HUES6 (cell line): ENCODE measurements at regions not wholly inside any gene's neighbourhood (a gene's known extent, or its start where the extent isn't known, plus 50 kb on each side); places are given as distances from the start of the nearest gene placed in this dataset.

Source experiments
- H3K27ac ChIP-seq: 2 replicates; pipeline ENCODE4 v1.7.0; 2013; ENCODE audit warnings: low read depth, mild to moderate bottlenecking, low read length, inconsistent platforms
- H3K27me3 ChIP-seq: 2 replicates; pipeline ENCODE4 v1.6.1; 2013; ENCODE audit warnings: low read length; ENCODE audit not compliant: control insufficient read depth, insufficient read depth
- H3K36me3 ChIP-seq: 2 replicates; pipeline ENCODE4 v1.6.1; 2013; ENCODE audit warnings: low read length; ENCODE audit not compliant: control insufficient read depth, insufficient read depth
- H3K4me1 ChIP-seq: 2 replicates; pipeline ENCODE4 v1.6.1; 2013; ENCODE audit warnings: low read length; ENCODE audit not compliant: control insufficient read depth, insufficient read depth
- H3K4me3 ChIP-seq: 2 replicates; pipeline ENCODE4 v1.5.1; 2013; ENCODE audit warnings: low read depth, low read length
- H3K9ac ChIP-seq: one replicate; pipeline ENCODE4 v1.6.1; 2013; ENCODE audit warnings: mild to moderate bottlenecking, low read length
- H3K9me3 ChIP-seq: 2 replicates; pipeline ENCODE4 v1.6.1; 2013; ENCODE audit warnings: low read depth, low read length; ENCODE audit not compliant: control insufficient read depth, insufficient read depth

DNA sequence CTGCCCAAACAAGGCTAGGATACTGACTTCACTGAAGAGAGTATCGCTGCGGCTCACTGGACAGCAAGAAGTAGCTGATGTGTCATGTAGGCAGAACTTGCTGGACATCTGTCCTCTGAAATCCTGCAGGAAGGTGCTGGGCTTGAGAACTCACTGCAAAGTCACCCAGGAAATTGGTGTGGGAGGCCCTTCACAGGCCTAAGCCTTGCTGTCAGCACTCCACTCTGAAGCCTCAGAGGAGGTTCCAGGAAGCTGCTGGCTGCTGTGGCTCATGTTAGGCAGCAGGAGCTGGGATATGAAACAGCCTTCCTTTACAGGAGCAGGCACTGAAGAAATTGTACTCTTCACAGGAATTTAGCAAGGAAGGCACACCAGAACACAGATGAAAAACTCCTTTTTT lies 88.3 kb upstream of the CCDC68 start:
- Histone ChIP-seq H3K4me3 (no peak overlapping the region), H3K9ac (no peak overlapping the region), H3K27ac (no peak overlapping the region), H3K9me3 (no peaks in the 10 kb centered on the region), H3K36me3 (no peaks in the 10 kb centered on the region), H3K27me3 (no peaks in the 10 kb centered on the region), H3K4me1 (no peaks in the 10 kb centered on the region)

DNA sequence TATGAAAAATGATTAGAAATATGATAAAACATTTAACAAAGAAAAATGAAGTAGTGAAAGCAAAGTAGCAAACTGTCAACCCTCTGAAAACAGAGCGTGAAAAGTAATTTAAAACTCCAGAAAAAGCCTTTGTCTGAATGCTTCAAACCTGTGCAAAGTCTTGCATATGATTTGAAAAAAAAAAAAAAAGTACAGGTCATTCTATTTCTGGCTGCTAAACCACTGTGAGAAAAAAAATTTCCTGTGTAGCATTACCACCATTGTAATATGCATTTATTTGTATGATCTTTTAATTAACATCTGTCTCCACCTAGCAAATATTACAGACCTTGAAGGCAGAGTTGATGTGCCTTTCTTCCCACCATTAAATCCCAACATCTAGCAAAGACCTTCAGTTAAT lies 82.1 kb upstream of the CCDC68 start:
- Histone ChIP-seq H3K9ac (no peak overlapping the region), H3K27me3 (no peaks in the 10 kb centered on the region)

DNA sequence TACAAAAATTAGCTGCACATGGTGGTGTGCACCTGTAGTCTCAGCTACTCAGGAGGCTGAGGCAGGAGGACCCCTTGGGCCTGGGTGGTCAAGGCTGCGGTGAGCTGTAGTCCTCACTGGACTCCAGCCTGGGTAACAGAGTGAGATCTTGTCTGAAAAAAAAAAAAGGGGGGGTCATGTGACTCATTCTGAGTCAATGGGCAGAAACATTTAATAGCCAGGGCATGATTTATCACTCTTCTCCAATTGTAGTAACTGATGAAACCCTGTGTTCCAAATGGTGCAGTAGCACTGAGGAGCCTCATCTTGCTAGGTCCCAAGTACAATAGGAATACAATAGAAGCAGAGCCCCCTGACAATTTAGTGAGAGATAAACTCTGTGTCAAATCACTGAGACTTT lies 78.9 kb upstream of the CCDC68 start:
- Histone ChIP-seq H3K27ac (no peak overlapping the region), H3K9me3 (no peaks in the 10 kb centered on the region), H3K27me3 (no peaks in the 10 kb centered on the region), H3K4me1 (peaks cover 9% of the 10 kb centered on the region), H3K4me3 (no peak overlapping the region), H3K36me3 (no peaks in the 10 kb centered on the region), H3K9ac (no peak overlapping the region)

More for the DNA sequence above, 82.1 kb upstream of the CCDC68 start:
- Histone ChIP-seq H3K9me3 (no peaks in the 10 kb centered on the region), H3K27ac (no peak overlapping the region), H3K4me3 (no peak overlapping the region), H3K4me1 (peaks cover 9% of the 10 kb centered on the region), H3K36me3 (no peaks in the 10 kb centered on the region)

DNA sequence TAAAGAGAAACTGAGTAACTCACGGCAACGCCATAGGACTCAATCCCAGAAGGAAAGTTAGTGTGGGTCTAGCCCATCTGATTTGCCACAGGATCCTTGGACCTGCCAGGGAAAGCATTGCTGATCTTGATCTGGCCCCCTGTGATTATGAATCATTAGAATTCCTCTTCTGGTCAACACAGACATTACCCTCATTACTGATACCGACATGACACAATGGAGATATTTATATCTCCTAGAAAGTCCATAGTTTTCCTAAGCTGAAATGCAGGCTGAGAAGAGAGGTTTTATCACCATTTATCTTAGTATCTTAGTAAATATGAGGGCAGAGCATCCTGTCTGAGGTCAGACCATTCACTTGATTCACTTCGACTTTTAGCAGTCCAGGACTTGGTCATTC lies 75.5 kb upstream of the CCDC68 start:
- H3K4me3 ChIP-seq = no peak overlapping the region
- H3K9me3 ChIP-seq = no peaks in the 10 kb centered on the region
- no peak overlapping the region for H3K27ac ChIP-seq
- H3K27me3 ChIP-seq = no peaks in the 10 kb centered on the region
- no peak overlapping the region for H3K9ac ChIP-seq
- peaks cover 10% of the 10 kb centered on the region for H3K4me1 ChIP-seq
- no peaks in the 10 kb centered on the region for H3K36me3 ChIP-seq

DNA sequence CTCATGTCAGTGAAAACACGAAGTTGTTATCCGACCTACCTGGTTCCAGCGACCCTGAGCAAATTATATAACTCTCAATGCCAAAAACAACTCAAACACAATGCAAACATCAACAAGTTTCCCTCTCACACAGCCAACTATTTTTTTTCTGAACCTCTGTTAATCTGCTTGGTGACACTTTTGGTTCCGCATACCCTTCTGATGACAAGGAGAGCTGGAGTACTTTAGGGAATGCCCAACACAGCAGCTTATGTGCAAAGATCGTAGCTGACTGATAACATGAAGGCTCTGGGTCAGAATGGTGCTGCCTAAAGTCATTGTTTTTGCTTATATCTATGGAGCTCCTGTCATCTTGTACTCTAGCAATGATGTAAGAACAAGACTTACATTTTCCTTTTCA lies 72.7 kb upstream of the CCDC68 start:
- no peak overlapping the region for H3K4me3 ChIP-seq
- no peak overlapping the region for H3K9ac ChIP-seq
- H3K27ac ChIP-seq = no peak overlapping the region
- H3K4me1 ChIP-seq = peaks cover 10% of the 10 kb centered on the region
- H3K27me3 ChIP-seq = no peaks in the 10 kb centered on the region
- no peaks in the 10 kb centered on the region for H3K9me3 ChIP-seq
- H3K36me3 ChIP-seq = no peaks in the 10 kb centered on the region

DNA sequence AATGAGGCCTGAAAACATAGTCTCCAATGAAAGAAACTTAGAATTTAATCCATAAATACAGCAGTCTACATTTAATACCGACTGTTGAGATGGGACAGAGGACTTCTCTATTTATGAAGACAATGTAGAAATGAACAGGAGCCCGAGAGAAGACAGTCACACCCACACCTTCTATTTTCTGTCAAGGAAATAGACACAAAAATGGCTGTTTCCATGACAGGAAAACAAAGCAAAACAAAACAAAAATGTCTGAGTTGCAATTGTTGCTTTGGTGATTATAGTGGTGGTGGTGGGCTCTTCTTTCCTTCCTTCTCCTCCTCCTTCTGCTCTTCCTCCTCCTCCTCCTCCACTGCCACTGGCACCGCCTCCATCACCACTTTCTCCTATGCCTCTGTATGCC lies 72.3 kb upstream of the CCDC68 start:
- no peaks in the 10 kb centered on the region for H3K9me3 ChIP-seq
- no peak overlapping the region for H3K4me3 ChIP-seq
- H3K27ac ChIP-seq = no peak overlapping the region
- H3K36me3 ChIP-seq = no peaks in the 10 kb centered on the region
- no peak overlapping the region for H3K9ac ChIP-seq
- peaks cover 10% of the 10 kb centered on the region for H3K4me1 ChIP-seq
- H3K27me3 ChIP-seq = no peaks in the 10 kb centered on the region

DNA sequence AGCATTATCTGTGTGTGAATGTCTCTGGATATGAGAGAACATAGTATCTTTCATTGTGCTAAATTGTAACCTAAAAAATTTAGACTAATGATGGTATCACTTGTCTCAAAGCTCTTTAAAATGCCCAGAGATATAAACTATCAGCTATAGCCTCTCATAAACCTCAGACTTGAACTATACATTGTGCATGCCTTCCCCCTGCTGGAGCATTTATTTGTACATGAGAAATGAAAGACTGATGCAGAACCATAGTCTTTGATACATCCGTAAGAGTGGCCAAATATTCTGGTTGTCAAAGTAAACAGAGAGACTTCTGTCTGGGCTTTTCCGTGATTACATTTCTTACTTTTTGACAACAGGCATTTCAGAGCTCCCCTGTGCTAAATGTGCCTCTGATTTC lies 71.9 kb upstream of the CCDC68 start:
- Histone ChIP-seq H3K27ac (no peak overlapping the region), H3K9ac (no peak overlapping the region), H3K4me1 (peaks cover 10% of the 10 kb centered on the region), H3K4me3 (no peak overlapping the region), H3K9me3 (no peaks in the 10 kb centered on the region), H3K27me3 (no peaks in the 10 kb centered on the region), H3K36me3 (no peaks in the 10 kb centered on the region)

DNA sequence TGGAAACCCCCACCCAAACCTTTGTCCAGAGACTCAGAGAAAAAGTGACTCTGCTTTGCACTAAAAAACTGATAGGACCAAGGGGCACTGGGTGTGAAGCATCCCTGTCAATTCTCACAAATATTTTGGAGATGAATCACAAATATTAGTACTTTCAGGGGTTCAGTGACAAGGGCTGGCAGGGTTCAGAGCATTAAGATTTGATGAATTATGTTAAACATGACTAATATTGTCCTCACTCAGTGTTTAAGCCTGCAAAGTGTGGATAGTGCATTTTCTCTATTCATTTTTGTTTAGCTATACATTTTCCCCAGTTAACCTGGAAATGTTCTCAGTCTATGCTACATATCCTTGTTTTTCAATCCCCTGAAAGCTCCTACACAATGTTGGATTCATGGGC lies 65.3 kb upstream of the CCDC68 start:
- Histone ChIP-seq H3K9ac (no peak overlapping the region), H3K4me3 (no peak overlapping the region), H3K27me3 (no peaks in the 10 kb centered on the region), H3K27ac (no peak overlapping the region), H3K4me1 (no peaks in the 10 kb centered on the region), H3K9me3 (no peaks in the 10 kb centered on the region), H3K36me3 (no peaks in the 10 kb centered on the region)

DNA sequence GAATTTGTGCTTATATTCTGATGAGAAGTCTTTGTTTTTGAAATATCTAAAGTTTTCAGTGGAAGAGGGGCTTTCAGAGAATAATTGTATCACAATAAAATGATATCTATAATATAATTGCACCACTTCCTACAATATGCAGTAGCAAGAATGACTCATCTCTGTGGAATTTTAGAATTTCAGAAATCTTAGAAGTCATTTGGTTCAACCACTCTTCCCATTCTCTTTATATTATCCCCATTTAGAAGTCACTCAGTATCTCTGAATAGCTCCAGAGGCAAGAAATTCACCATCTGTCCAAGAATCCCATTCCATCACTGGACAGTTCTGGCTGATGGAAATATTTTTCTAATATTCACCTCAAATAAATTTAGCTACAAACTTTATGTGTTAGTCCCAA lies 59.3 kb upstream of the CCDC68 start:
- Histone ChIP-seq H3K27me3 (no peaks in the 10 kb centered on the region), H3K36me3 (no peaks in the 10 kb centered on the region), H3K9me3 (no peaks in the 10 kb centered on the region), H3K27ac (no peak overlapping the region), H3K9ac (no peak overlapping the region), H3K4me1 (peaks cover 7% of the 10 kb centered on the region; the same call in 1 of the 2 replicates), H3K4me3 (no peak overlapping the region)

DNA sequence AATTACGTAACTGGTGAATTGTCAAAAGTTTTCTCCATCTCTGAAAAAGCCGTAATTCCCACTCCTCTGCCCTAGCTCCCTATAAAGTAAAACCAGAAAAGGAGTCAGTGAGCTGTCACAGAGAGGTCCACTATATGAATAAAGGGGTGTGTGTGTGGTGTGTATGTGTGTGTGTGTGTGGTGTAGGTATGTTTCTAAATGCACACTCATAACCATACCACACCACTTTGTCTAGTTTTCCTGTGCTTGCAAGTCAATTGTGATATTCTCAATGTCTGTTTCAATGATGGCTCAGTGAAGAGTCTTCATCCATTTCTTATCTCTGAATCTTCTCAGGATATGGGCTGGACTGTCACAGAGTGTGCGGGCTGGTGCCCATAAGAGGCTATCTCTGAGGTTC lies 54.8 kb upstream of the CCDC68 start:
- H3K4me1 ChIP-seq = peaks cover 22% of the 10 kb centered on the region
- no peaks in the 10 kb centered on the region for H3K36me3 ChIP-seq
- H3K27me3 ChIP-seq = no peaks in the 10 kb centered on the region
- no peak overlapping the region for H3K9ac ChIP-seq
- H3K9me3 ChIP-seq = no peaks in the 10 kb centered on the region
- no peak overlapping the region for H3K4me3 ChIP-seq
- H3K27ac ChIP-seq = 0 out of 2 replicates have a peak overlapping the region, but pooled peaks have one; percentile 9

DNA sequence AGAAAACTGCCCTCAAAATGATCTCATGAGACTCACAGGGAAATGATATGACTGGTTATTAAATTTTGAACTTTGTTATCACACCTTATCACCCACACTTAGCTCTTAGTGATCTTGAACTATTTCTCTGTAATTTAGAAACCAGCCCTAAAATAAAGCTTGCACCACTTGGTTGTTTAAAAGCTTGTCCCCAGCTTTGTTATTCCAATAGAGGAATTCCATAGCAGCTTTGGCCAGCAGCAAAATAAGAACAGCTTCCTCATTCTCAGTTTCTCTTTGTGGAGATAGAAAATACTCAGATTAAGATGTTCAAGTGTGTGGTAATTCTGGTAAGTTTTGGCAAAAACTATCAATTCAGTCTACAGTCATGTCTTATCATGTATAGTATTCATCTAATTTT lies 54.4 kb upstream of the CCDC68 start:
- Histone ChIP-seq H3K9ac (no peak overlapping the region), H3K4me3 (no peak overlapping the region), H3K36me3 (no peaks in the 10 kb centered on the region), H3K9me3 (no peaks in the 10 kb centered on the region), H3K27ac (0 out of 2 replicates have a peak overlapping the region, but pooled peaks have one; percentile 9), H3K4me1 (peaks cover 22% of the 10 kb centered on the region), H3K27me3 (no peaks in the 10 kb centered on the region)

DNA sequence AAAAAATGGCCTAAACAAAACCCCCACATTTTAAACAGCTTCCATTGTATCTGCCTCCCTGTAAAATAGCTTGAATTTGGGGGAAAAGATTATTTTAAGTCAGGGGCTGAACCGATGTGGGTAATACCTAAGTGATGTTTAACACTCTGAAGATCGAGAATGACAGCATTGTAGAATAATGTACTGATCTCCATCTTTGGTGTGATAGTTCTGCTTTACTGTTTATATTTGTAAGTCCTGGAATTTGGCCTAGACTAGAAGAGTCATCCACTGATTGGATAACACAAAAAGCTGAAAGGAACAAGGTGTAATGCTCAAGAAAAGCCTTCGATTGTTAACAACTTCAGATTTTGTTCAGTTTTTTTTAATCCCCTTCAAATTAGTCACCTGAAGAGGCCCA lies 53.8 kb upstream of the CCDC68 start:
- H3K9me3 ChIP-seq = no peaks in the 10 kb centered on the region
- H3K36me3 ChIP-seq = no peaks in the 10 kb centered on the region
- no peaks in the 10 kb centered on the region for H3K27me3 ChIP-seq
- H3K4me3 ChIP-seq = no peak overlapping the region
- H3K27ac ChIP-seq = 0 out of 2 replicates have a peak overlapping the region, but pooled peaks have one; percentile 9
- H3K9ac ChIP-seq = no peak overlapping the region
- peaks cover 22% of the 10 kb centered on the region for H3K4me1 ChIP-seq
